CD4-positive, alpha-beta memory T cell (primary cell): ENCODE measurements at regions not wholly inside any gene's neighbourhood (a gene's known extent, or its start where the extent isn't known, plus 50 kb on each side); places are given as distances from the start of the nearest gene placed in this dataset.

Experiments used
- CTCF ChIA-PET: fragments of 350-600 bp; sonication (Branson Sonifier 250); formaldehyde crosslinking; loops from one replicate; lab custom pipeline; 2021; ENCODE audit warnings: inconsistent platforms; ENCODE audit not compliant: partially characterized antibody; lab: Charles Lee
- POLR2A ChIA-PET: fragments of 350-600 bp; sonication (Branson Sonifier 250); formaldehyde crosslinking; loops from one replicate; lab custom pipeline; 2021; ENCODE audit not compliant: partially characterized antibody; lab: Charles Lee
- DNase-seq, 5 donors: peaks; one replicate each; pipeline versions ENCODE4 v3.0.0 to v3.0.0-alpha.2; 2020 to 2022; ENCODE audit warnings: mixed read lengths in 1 of 5
- H3K27ac ChIP-seq: one replicate; pipeline ENCODE4 v1.7.0; 2013; ENCODE audit warnings: low read depth, low read length
- H3K27me3 ChIP-seq: 2 replicates; pipeline ENCODE4 v1.7.0; 2013; ENCODE audit warnings: mild to moderate bottlenecking, low read length, moderate library complexity; ENCODE audit not compliant: insufficient read depth
- H3K36me3 ChIP-seq: 2 replicates; pipeline ENCODE4 v1.7.0; 2013; ENCODE audit warnings: mild to moderate bottlenecking, low read length, moderate library complexity; ENCODE audit not compliant: insufficient read depth
- H3K4me1 ChIP-seq: 2 replicates; pipeline ENCODE4 v1.7.0; 2013; ENCODE audit warnings: mild to moderate bottlenecking, low read length, moderate library complexity; ENCODE audit not compliant: insufficient read depth
- H3K4me3 ChIP-seq, 2 donors: one replicate each; pipeline ENCODE4 v1.7.0; 2013; ENCODE audit warnings: low read length in 2 of 2, mild to moderate bottlenecking in 1 of 2
- H3K9me3 ChIP-seq, 2 donors: one replicate each; pipeline ENCODE4 v1.7.0; 2013; ENCODE audit warnings: low read length in 2 of 2, control low read depth in 1 of 2; ENCODE audit not compliant: control insufficient read depth in 1 of 2
- H3K27ac Mint-ChIP-seq, 7 donors: one replicate each; pipeline ENCODE4 v1.8.0; 2020 to 2021; ENCODE audit warnings: mixed read lengths in 7 of 7, mild to moderate bottlenecking in 6 of 7, inconsistent platforms in 3 of 7, moderate library complexity in 3 of 7
- H3K27me3 Mint-ChIP-seq, 2 donors: one replicate each; pipeline ENCODE4 v1.8.0; 2020 to 2021; ENCODE audit warnings: mixed read lengths in 2 of 2
- H3K36me3 Mint-ChIP-seq, 2 donors: one replicate each; pipeline ENCODE4 v1.8.0; 2020 to 2021; ENCODE audit warnings: mixed read lengths in 2 of 2, inconsistent platforms in 1 of 2, mild to moderate bottlenecking in 1 of 2
- H3K4me1 Mint-ChIP-seq, 4 donors: one replicate each; pipeline ENCODE4 v1.8.0; 2020 to 2021; ENCODE audit warnings: mixed read lengths in 4 of 4, mild to moderate bottlenecking in 1 of 4
- H3K4me3 Mint-ChIP-seq, 8 donors: one replicate each; pipeline ENCODE4 v1.8.0; 2020 to 2021; ENCODE audit warnings: mixed read lengths in 8 of 8, mild to moderate bottlenecking in 7 of 8, moderate library complexity in 6 of 8, inconsistent platforms in 3 of 8
- H3K9me3 Mint-ChIP-seq, 8 donors: one replicate each; pipeline ENCODE4 v1.8.0; 2020 to 2021; ENCODE audit warnings: mixed read lengths in 8 of 8, mild to moderate bottlenecking in 5 of 8, inconsistent platforms in 3 of 8, moderate library complexity in 1 of 8
- intact Hi-C: fragments of 100-400 bp; cut with micrococcal nuclease; formaldehyde crosslinking; loops from one replicate; pipeline ENCODE4 v1.15.1; 2023

DNA sequence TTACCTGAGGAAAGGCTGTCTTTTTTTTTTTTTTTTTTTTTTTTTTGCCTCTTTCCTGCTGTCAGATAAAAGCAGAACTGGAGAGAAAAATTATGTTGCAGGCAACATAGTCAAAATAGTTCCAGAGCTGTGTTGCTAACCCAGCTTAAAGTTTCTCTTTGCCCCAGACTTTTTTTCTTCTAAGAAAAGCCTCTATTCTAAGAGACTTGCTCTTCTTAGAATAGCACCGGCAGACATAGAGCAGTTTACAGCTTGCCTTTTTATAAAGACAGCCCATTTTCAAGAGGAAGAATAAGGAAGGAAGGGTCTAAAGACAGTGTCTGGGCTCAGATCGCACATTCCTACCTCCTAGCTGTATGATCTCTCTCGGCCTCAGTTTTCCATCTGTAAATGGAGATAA, 88.7 kb downstream of the TENT5C start:
- no peak overlapping the region for H3K4me3 ChIP-seq
- H3K9me3 Mint-ChIP-seq, result no peaks in the 10 kb centered on the region
- H3K4me1 Mint-ChIP-seq, result no peaks in the 10 kb centered on the region
- no peak overlapping the region for H3K4me3 Mint-ChIP-seq
- H3K27me3 ChIP-seq, result no peaks in the 10 kb centered on the region
- H3K27ac Mint-ChIP-seq, result no peak overlapping the region
- H3K27me3 Mint-ChIP-seq, result peaks cover 3 to 5% of the 10 kb centered on the region in 2 donors
- H3K36me3 Mint-ChIP-seq, result no peaks in the 10 kb centered on the region
- CTCF ChIA-PET, result interaction anchor here (0.6 to 1.7 kb wide), 5 partner anchors 17 to 64 kb away, joined by 3 to 9 read pairs (median 3); no protein-coding TSS in a partner anchor
- POLR2A ChIA-PET, result no interaction called here
- no peak overlapping the region for H3K27ac ChIP-seq
- H3K9me3 ChIP-seq, result no peaks in the 10 kb centered on the region
- no peaks in the 10 kb centered on the region for H3K36me3 ChIP-seq
- no peak for DNase-seq
- intact Hi-C loops, result no loop called here
- no peaks in the 10 kb centered on the region for H3K4me1 ChIP-seq

DNA sequence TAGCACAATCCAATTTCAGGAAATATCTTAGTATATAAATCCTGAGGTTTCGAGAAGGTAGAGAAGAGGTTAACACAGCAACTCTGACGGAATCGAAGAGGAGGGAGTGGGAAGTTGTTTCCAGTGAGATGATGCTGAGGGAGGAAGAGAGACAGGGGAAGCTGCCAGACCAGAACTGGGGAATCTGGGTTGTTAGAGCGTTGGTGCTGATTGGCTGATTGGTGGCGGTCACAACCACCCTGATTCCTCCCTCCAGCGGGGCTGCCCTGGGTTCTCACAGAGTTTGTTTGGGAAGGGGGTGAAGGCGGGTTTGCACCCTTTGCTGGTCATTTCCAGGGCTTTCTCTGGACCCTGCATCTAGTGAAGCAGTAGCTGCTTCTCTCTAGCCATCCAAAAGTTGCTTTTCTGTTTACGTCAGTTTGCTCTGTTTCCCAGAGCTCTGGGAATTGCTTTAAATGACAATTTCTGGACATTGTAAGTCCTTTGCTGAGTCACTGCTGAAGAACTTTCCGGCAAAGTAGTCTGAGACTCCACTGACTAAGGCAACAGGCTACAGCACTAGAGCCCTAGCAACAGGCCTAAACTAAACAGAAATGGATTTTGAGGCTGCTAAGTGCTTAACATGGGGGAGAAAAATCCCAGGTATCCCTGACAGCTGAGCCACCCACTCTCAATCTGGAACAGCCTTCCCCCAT, 90.1 kb downstream of the TENT5C start:
- Mint-ChIP-seq H3K27ac (no peak overlapping the region), H3K4me1 (no peaks in the 10 kb centered on the region), H3K36me3 (no peaks in the 10 kb centered on the region), H3K9me3 (no peaks in the 10 kb centered on the region), H3K27me3 (peaks cover 3 to 5% of the 10 kb centered on the region in 2 donors), H3K4me3 (no peak overlapping the region)
- no peak overlapping the region for H3K4me3 ChIP-seq
- no peaks in the 10 kb centered on the region for H3K27me3 ChIP-seq
- ChIA-PET POLR2A (no interaction called here), CTCF (no interaction called here)
- no peaks in the 10 kb centered on the region for H3K9me3 ChIP-seq
- H3K36me3 ChIP-seq, result no peaks in the 10 kb centered on the region
- intact Hi-C loops, result no loop called here
- no peak overlapping the region for H3K27ac ChIP-seq
- DNase-seq, result no peak
- no peaks in the 10 kb centered on the region for H3K4me1 ChIP-seq

GRCh38 chr1:117696561-117696960, 90.7 kb downstream of the TENT5C start:
- peaks cover 3 to 5% of the 10 kb centered on the region in 2 donors for H3K27me3 Mint-ChIP-seq
- no peak for DNase-seq
- Histone ChIP-seq H3K27me3 (no peaks in the 10 kb centered on the region), H3K36me3 (no peaks in the 10 kb centered on the region), H3K4me1 (no peaks in the 10 kb centered on the region), H3K9me3 (no peaks in the 10 kb centered on the region), H3K4me3 (no peak overlapping the region), H3K27ac (no peak overlapping the region)
- H3K36me3 Mint-ChIP-seq, result no peaks in the 10 kb centered on the region
- intact Hi-C loops, result no loop called here
- no peak overlapping the region for H3K27ac Mint-ChIP-seq
- H3K4me1 Mint-ChIP-seq, result no peaks in the 10 kb centered on the region
- POLR2A ChIA-PET, result no interaction called here
- CTCF ChIA-PET, result interaction anchor here (0.8 to 1.5 kb wide), 6 partner anchors 10 to 161 kb away, joined by 3 to 4 read pairs (median 4); no protein-coding TSS in a partner anchor
- no peaks in the 10 kb centered on the region for H3K9me3 Mint-ChIP-seq
- H3K4me3 Mint-ChIP-seq, result no peak overlapping the region

DNA sequence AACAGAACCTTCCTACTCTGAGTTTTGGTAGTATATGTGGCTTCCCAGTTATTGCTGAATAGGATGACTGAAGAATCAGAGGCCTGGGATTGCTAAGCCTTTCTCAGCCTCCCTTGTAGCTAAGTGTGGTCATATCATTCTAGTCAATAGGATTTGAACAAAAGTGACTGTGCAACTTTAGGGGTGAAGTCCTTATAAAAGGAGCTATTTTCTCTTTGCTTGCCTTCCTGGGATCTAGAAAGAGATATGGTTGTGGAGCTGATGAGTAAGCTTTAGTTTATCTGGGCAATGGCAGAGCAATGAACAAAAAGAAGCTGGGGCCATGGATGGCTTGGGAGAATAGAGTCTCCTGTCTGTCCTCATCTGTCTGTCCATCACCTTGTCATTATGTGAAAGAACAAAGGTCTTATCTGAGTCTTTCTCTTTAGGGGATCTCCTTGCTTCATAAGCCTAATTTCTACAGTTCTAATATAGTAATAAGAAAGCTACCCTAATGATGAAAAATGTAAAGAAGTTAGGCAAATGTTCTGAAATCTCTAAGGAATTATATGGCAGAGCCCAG, 91.5 kb downstream of the TENT5C start:
- Mint-ChIP-seq H3K4me1 (no peaks in the 10 kb centered on the region), H3K27ac (no peak overlapping the region), H3K4me3 (no peak overlapping the region), H3K36me3 (no peaks in the 10 kb centered on the region), H3K27me3 (peaks cover 3 to 4% of the 10 kb centered on the region in 2 donors), H3K9me3 (no peaks in the 10 kb centered on the region)
- no peaks in the 10 kb centered on the region for H3K27me3 ChIP-seq
- no peak overlapping the region for H3K4me3 ChIP-seq
- no peak for DNase-seq
- no peaks in the 10 kb centered on the region for H3K9me3 ChIP-seq
- POLR2A ChIA-PET, result no interaction called here
- CTCF ChIA-PET, result interaction anchor here (0.6 to 1.5 kb wide), 7 partner anchors 9 to 162 kb away, joined by 3 to 4 read pairs (median 4); no protein-coding TSS in a partner anchor
- H3K36me3 ChIP-seq, result no peaks in the 10 kb centered on the region
- H3K4me1 ChIP-seq, result no peaks in the 10 kb centered on the region
- no peak overlapping the region for H3K27ac ChIP-seq
- intact Hi-C loops, result no loop called here

GRCh38 chr1:117698398-117699160, 92.7 kb downstream of the TENT5C start:
- CTCF ChIA-PET, result interaction anchor here (0.6 to 1.3 kb wide), 5 partner anchors 21 to 338 kb away, joined by 3 to 4 read pairs (median 3); no protein-coding TSS in a partner anchor
- intact Hi-C loops, result no loop called here
- POLR2A ChIA-PET, result no interaction called here

GRCh38 chr1:117699953-117700352, 94.1 kb downstream of the TENT5C start:
- H3K27ac ChIP-seq, result no peak overlapping the region
- H3K4me3 ChIP-seq, result no peak overlapping the region
- H3K9me3 ChIP-seq, result no peaks in the 10 kb centered on the region
- ChIA-PET POLR2A (no interaction called here), CTCF (interaction anchor here (1.6 kb wide), 1 partner anchor 19 kb away, joined by 3 read pairs; no protein-coding TSS in a partner anchor)
- no peaks in the 10 kb centered on the region for H3K36me3 ChIP-seq
- Mint-ChIP-seq H3K4me1 (peaks cover 0 to 3% (median 0%) of the 10 kb centered on the region in 4 donors), H3K4me3 (no peak overlapping the region), H3K27me3 (peaks cover 2 to 4% of the 10 kb centered on the region in 2 donors), H3K27ac (no peak overlapping the region), H3K36me3 (no peaks in the 10 kb centered on the region), H3K9me3 (peaks cover 0 to 5% (median 0%) of the 10 kb centered on the region in 8 donors)
- DNase-seq, result no peak
- H3K4me1 ChIP-seq, result no peaks in the 10 kb centered on the region
- H3K27me3 ChIP-seq, result no peaks in the 10 kb centered on the region
- intact Hi-C loops, result no loop called here

More at GRCh38 chr1:117698398-117699160, 92.7 kb downstream of the TENT5C start:
- Histone ChIP-seq H3K4me1 (no peaks in the 10 kb centered on the region), H3K27me3 (no peaks in the 10 kb centered on the region), H3K27ac (no peak overlapping the region), H3K36me3 (no peaks in the 10 kb centered on the region), H3K9me3 (no peaks in the 10 kb centered on the region), H3K4me3 (no peak overlapping the region)
- Mint-ChIP-seq H3K27me3 (peaks cover 2 to 4% of the 10 kb centered on the region in 2 donors), H3K4me3 (no peak overlapping the region), H3K9me3 (peaks cover 0 to under 1% (median 0%) of the 10 kb centered on the region in 8 donors), H3K4me1 (peaks cover 0 to 3% (median 0%) of the 10 kb centered on the region in 4 donors), H3K27ac (no peak overlapping the region), H3K36me3 (no peaks in the 10 kb centered on the region)
- DNase-seq, result no peak

GRCh38 chr1:117702654-117703053, 96.8 kb downstream of the TENT5C start:
- ChIA-PET POLR2A (no interaction called here), CTCF (interaction anchor here (3.5 kb wide), 1 partner anchor 51 kb away, joined by 9 read pairs; no protein-coding TSS in a partner anchor)
- Histone ChIP-seq H3K9me3 (no peaks in the 10 kb centered on the region), H3K36me3 (no peaks in the 10 kb centered on the region), H3K27me3 (no peaks in the 10 kb centered on the region), H3K4me3 (no peak overlapping the region), H3K4me1 (no peaks in the 10 kb centered on the region), H3K27ac (no peak overlapping the region)
- Mint-ChIP-seq H3K4me1 (peaks cover 0 to 3% (median 0%) of the 10 kb centered on the region in 4 donors), H3K9me3 (peaks cover 0 to 5% (median 0%) of the 10 kb centered on the region in 8 donors), H3K4me3 (no peak overlapping the region), H3K36me3 (peaks cover 0 to 1% of the 10 kb centered on the region in 2 donors), H3K27me3 (peaks cover 3 to 7% of the 10 kb centered on the region in 2 donors), H3K27ac (no peak overlapping the region)
- DNase-seq, result no peak
- intact Hi-C loops, result no loop called here
